ENCODE measurements at regions not wholly inside any gene's neighbourhood (a gene's known extent, or its start where the extent isn't known, plus 50 kb on each side); places are given as distances from the start of the nearest gene placed in this dataset.
"Not testable (repeated sequence)": the region's sequence is repeated elsewhere in the genome, so short reads cannot be mapped to it uniquely, and the experiment has no call there.

GRCh38 chr16:21379645-21380044 is 101.6 kb upstream of the CRYM start:
- not testable (repeated sequence) for TF ChIP-seq CTCF, POLR2A (IDR thresholded peaks at IDR 0.05)
